ENCODE measurements at regions not wholly inside any gene's neighbourhood (a gene's known extent, or its start where the extent isn't known, plus 50 kb on each side); places are given as distances from the start of the nearest gene placed in this dataset.

DNA sequence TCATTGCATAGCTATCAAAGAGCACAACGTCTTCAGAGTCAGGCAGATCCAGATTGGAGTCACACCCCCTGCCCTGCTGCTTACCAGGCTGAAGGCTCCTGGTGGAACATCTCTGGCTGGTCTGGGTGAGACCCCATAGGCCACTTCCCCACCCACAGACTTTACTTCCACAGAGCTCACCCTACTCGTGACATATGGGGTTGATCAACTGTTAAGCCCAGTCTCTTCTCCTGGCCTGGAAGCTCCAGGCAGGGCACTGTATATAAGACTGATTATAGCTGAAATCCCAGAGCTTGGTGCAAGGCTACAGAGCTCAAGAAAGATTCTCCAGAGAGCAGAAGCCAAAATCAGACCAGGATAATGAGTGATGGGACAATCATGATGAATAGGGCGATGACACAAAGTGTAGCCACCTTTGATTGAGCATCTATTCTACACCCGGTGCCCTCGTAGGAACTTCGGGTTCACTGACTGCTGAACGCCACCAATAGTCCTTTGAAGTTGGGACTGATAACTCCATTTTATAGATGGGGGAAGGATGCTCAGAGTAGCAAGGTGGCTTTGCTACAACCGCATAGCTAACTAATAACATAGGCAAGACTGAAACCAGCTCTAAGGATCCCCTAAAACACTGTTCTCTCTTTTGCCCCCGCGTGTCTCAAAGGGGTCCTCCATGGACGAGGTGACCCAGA, 287.8 kb downstream of the BCL11B start:
- TF ChIP-seq, protein P1, sequence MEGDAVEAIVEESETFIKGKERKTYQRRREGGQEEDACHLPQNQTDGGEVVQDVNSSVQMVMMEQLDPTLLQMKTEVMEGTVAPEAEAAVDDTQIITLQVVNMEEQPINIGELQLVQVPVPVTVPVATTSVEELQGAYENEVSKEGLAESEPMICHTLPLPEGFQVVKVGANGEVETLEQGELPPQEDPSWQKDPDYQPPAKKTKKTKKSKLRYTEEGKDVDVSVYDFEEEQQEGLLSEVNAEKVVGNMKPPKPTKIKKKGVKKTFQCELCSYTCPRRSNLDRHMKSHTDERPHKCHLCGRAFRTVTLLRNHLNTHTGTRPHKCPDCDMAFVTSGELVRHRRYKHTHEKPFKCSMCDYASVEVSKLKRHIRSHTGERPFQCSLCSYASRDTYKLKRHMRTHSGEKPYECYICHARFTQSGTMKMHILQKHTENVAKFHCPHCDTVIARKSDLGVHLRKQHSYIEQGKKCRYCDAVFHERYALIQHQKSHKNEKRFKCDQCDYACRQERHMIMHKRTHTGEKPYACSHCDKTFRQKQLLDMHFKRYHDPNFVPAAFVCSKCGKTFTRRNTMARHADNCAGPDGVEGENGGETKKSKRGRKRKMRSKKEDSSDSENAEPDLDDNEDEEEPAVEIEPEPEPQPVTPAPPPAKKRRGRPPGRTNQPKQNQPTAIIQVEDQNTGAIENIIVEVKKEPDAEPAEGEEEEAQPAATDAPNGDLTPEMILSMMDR (IDR thresholded peaks at IDR 0.05; ENCODE audit: control insufficient read depth, extremely low read depth, insufficient read depth) = no peak
- no peak for DNase-seq (ENCODE audit: low read depth)
- H3K4me3 ChIP-seq (ENCODE audit: low read depth, low read length) = no peak overlapping the region

DNA sequence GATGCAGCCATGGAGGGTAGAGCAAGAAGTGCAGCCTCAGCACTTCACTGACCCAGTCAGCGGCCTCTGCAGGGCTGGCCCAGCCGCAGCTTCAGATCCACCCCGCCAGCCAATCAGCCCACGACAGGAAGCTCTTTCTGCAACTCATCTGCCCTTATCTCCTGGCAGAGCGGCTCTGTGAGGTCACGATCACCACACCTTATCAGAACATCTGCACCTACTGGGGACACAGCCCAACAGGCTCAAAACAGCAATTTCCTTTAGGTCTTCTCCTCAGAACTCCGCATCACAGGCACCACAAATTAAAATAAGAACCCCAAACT, 287.3 kb downstream of the BCL11B start:
- no peak for DNase-seq (ENCODE audit: low read depth)
- H3K4me3 ChIP-seq (ENCODE audit: low read depth, low read length) = no peak overlapping the region
- TF ChIP-seq, protein P1 (IDR thresholded peaks at IDR 0.05; ENCODE audit: control insufficient read depth, extremely low read depth, insufficient read depth) = no peak

DNA sequence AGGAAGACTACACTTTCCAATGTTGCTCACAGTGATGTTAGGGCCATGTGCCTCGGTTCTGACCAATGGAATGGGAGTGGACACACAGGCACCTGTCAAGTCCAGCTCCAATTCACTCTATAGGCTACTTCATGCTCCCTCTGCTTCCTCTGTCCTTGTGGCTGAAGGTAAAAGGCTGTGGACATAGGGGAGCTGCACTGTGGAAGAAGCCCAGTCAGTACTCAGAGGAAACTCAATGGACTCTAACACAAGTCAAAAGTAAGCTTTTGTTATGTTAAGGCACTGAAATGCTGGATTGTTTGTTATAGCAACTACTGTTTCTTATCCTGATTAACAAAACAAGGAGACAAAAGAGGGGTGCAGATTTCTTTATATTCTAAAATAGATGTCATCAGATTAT, 278.2 kb downstream of the BCL11B start:
- TF ChIP-seq, protein P1 (IDR thresholded peaks at IDR 0.05; ENCODE audit: control insufficient read depth, extremely low read depth, insufficient read depth) = no peak
- DNase-seq (ENCODE audit: low read depth) = no peak
- H3K4me3 ChIP-seq (ENCODE audit: low read depth, low read length) = no peak overlapping the region

DNA sequence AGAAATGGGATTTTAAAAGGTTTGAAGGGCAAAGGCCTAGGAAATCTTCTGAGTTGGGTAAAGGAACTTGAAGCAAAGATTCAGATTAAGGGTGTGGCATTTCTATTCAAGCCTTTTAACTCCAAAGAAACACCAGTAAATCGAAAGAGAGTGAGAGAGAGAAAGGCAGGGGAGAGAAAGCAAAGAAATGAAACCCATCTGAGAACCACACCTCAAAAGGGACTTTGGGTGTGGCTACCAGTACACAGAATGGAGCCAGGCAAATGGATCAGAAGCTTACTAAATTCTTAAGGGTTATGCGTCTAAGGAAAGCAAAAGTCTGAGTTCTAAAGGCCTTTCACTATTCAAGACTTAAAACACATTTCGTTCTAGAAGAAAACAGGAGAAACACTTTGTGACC, 277.4 kb downstream of the BCL11B start:
- no peak for DNase-seq (ENCODE audit: low read depth)
- TF ChIP-seq, protein P1 (IDR thresholded peaks at IDR 0.05; ENCODE audit: control insufficient read depth, extremely low read depth, insufficient read depth) = no peak
- H3K4me3 ChIP-seq (ENCODE audit: low read depth, low read length) = no peak overlapping the region

DNA sequence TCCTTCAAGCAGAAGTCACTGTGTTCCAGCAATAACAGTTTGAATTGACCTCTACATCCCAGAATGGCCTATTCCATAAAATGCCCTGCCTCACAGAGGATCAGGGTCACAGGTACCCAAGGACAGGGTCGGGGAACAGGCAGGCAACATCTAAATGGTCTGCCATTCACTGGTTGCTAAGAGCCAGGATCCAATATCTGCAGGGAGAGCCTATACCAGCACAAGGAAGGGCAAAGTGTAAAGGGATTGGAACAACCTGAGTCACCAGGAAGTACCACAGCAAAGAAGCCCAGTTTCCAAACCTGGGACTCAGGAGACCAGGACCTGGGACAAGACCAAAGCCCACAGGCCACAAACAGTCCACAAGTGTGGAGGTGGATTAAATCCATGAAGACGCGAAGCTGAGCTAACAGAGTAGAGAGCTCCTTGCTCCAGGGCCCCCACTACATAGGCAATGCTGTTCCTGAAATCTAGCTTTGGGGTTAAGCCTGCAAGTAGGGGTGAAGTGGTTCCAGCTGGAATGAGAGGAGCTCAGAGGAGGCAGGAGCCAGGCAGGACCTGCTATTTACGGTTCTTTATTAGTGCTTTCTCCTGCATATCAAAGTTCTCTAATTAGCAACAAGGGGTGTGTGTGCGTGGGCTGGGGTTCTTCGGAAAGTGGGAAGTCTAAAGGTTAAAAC, 274.3 kb downstream of the BCL11B start:
- no peak for DNase-seq (ENCODE audit: low read depth)
- no peak overlapping the region for H3K4me3 ChIP-seq (ENCODE audit: low read depth, low read length)
- TF ChIP-seq, protein P1 (IDR thresholded peaks at IDR 0.05; ENCODE audit: control insufficient read depth, extremely low read depth, insufficient read depth) = no peak

DNA sequence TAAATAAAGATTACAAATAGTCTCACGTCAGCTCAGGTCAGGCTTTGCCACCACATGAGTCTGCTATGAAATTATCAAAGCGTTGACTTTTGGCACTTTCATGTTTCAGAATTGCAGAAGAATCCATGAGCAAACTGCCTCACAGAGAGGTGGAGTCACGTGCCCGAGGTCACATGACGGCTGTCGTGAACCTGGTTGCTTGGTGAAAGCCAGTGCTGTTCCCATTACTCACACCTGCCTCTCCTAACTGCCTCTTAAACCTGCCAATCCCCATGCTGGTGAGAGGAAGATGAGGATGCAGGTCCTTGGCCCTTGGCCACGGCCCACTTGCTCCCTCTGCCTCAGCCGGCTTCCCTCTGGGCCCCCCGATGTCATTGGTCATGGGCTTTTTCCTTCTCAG, 272.7 kb downstream of the BCL11B start:
- no peak for DNase-seq (ENCODE audit: low read depth)
- H3K4me3 ChIP-seq (ENCODE audit: low read depth, low read length) = no peak overlapping the region
- TF ChIP-seq, protein P1 (IDR thresholded peaks at IDR 0.05; ENCODE audit: control insufficient read depth, extremely low read depth, insufficient read depth) = no peak

DNA sequence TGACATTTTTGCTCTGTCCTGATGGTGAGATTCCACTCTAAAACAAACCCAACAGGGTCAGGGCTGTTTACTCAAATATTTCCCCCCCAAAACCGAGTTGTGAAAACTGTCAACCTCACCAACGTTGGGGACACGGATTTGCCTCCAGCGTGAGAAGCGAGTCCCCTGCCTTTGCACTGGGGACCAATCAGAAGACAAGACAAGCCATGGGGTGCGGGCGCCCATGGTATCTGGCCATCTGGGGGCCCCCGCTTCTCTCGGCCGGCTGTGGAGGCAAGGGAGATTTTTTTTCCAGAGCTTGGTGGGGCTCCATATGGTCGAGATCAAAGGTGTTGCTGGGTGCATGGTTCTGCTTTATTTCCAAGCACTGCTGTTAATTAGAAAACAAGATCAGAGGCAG, 272.1 kb downstream of the BCL11B start:
- no peak for DNase-seq (ENCODE audit: low read depth)
- TF ChIP-seq, protein P1 (IDR thresholded peaks at IDR 0.05; ENCODE audit: control insufficient read depth, extremely low read depth, insufficient read depth) = no peak

More for the DNA sequence above, 272.1 kb downstream of the BCL11B start:
- no peak overlapping the region for H3K4me3 ChIP-seq (ENCODE audit: low read depth, low read length)

All from LNCaP clone FGC (cell line).